GM19240 (cell line): ENCODE measurements at regions not wholly inside any gene's neighbourhood (a gene's known extent, or its start where the extent isn't known, plus 50 kb on each side); places are given as distances from the start of the nearest gene placed in this dataset.
"Not testable (repeated sequence)": the region's sequence is repeated elsewhere in the genome, so short reads cannot be mapped to it uniquely, and the experiment has no call there.

Experiments used
- DNase-seq: peaks from one replicate; pipeline ENCODE4 v3.0.0; 2011; ENCODE audit warnings: low spot score; ENCODE audit not compliant: insufficient read length

GRCh38 chr7:142569851-142570250 is 179.4 kb upstream of the PRSS1 start:
- DNase-seq, result no peak

DNA sequence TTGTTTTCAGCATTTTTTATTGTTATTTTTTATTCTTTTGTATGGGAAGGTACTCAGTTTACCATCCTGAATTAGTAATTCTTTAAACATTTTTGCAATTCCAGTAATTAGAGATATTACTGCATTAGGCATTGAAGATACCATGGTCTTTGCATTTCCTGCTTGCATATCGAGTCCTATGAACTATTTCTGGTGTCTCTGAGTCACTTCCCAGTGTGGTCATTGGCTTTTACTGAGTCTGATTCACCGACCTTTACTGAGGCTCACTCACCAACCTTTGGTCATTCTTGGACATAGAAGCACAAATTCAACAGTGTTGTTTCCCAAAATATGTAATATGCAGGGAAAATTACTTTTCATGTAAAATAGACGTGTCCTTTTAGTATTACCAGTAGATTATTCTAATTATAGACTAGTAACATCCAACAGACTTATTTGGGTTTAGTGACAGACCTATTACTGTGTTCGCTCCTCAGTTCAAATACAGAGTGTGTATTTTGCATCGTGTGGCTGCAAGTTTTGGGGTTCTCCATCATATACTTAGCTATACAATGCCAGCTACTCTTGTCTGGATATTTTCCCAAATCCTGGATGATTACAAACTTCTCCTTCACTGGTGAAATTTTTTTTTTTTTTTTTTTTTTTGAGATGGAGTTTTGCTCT is 180.7 kb upstream of the PRSS1 start:
- DNase-seq, result no peak

GRCh38 chr7:142567201-142568075 is 181.8 kb upstream of the PRSS1 start:
- no peak for DNase-seq

- DNase-seq, result no peak
These were observed 183.0 kb upstream of the PRSS1 start for GRCh38 chr7:142566271-142566670.

- DNase-seq, result not testable (repeated sequence)
These were observed 185.1 kb upstream of the PRSS1 start for GRCh38 chr7:142564125-142564524.

GRCh38 chr7:142563470-142563869 is 185.8 kb upstream of the PRSS1 start:
- no peak for DNase-seq

DNA sequence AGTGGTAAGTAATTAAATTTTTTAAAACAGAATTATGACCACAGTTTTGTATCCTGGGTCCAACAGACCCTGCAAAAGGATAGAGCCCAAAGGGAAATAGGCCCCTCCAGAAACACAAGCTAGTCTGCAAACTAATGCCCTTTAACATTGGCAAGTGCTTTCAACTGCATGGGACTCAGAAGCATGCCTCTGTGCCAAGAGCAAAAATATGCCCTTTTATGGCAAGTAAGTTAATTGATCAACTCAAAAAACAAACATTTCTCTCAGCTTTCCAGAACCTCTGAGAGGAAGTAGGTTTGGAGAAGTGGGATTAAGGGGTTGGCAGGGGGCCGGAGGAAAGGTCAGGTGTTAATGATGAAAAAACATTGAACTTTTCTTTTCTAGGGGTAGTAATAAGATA is 186.6 kb upstream of the PRSS1 start:
- no peak for DNase-seq

DNA sequence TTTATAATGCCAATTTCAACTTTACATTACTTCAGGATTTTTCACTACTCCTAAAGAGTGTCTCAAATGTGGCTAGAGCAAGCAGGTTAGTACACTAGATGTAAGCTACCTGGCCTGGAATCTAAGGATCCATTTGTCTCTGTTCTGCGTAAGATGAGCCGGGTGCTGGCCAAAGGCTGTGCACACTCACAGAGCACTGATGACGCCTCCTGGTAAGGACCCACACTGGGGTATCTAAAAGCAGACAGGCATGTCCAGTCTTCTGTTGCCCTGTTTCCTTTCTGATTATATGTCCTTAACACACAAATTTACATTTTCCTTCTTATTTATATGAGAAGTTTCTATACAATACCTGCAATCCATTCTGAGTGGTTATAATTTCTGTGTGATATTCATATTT is 187.9 kb upstream of the PRSS1 start:
- DNase-seq, result not testable (repeated sequence)

DNA sequence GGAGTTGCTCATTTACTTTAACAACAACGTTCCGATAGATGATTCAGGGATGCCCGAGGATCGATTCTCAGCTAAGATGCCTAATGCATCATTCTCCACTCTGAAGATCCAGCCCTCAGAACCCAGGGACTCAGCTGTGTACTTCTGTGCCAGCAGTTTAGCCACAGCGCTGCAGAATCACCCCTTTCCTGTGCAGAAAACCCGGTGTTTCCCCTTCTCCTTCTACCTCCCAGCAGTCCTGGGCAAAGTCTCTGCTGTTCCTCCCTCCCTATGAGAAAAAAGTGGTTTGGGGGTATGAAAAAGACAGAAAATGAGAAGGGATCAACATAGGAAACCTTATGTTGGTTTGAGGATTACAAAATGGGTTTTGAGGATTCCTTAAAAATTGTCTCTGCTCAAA is 188.5 kb upstream of the PRSS1 start:
- not testable (repeated sequence) for DNase-seq

DNA sequence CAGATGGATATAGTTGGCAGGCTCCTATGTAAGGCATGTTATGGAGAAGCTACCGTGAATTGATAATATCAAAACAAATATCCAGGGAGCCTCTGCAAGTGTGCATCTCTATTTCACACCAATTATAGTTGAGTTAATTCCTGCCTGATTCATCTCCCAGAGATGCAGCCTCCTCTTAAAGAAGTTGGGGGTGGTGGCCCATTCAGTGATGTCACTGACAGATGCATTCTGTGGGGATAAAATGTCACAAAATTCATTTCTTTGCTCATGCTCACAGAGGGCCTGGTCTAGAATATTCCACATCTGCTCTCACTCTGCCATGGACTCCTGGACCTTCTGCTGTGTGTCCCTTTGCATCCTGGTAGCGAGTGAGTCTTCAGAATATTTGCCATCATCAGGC is 189.1 kb upstream of the PRSS1 start:
- DNase-seq, result no peak

DNA sequence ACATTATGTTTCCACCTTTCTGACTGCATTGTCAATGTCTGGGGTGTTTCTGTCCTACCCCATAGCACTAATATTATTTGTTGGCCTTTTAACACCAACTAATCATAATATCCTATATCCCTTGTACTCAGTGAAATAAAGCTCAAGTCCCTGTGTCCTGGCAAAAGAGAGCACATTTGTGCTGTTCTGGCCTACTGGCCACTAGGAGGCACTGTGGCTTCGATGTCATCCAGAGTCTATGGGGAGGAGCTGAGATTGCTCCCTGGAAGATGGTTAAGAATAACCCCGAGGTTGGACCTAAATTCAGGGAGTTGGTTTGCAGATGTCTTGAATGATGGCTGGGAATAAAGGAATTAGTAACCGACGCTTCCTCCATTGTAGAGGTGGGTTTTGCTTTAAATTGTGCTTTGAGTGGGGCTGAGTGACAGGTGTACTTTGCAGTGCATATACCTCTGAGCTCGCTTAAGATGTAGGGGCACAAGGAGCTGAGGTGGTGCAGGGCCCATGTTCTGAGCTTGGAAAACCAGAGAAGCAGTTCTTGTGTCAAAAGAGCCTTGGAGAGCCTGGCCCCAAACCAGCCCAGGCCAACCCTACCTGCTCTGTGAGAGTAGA is 191.2 kb upstream of the PRSS1 start:
- DNase-seq, result peak; percentile 42

DNA sequence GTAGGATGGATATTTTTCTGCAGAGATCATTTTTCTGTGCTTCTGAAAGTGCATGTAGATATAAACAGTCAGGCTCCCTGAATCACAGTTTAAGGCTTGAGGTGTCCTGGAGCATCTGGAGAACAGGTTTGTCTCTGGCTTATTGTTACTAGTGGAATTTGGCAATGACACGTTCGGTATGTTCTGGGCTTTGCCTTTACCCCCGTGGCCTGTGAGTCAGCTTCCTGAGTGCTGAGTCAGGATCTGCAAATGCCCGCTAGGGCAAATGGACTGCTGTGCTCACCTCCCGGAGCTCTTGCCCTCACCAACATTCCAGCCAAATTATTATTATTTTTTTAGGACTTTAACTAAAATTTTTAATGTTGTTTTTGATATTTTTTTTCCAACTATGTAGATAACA is 192.5 kb upstream of the PRSS1 start:
- no peak for DNase-seq

DNA sequence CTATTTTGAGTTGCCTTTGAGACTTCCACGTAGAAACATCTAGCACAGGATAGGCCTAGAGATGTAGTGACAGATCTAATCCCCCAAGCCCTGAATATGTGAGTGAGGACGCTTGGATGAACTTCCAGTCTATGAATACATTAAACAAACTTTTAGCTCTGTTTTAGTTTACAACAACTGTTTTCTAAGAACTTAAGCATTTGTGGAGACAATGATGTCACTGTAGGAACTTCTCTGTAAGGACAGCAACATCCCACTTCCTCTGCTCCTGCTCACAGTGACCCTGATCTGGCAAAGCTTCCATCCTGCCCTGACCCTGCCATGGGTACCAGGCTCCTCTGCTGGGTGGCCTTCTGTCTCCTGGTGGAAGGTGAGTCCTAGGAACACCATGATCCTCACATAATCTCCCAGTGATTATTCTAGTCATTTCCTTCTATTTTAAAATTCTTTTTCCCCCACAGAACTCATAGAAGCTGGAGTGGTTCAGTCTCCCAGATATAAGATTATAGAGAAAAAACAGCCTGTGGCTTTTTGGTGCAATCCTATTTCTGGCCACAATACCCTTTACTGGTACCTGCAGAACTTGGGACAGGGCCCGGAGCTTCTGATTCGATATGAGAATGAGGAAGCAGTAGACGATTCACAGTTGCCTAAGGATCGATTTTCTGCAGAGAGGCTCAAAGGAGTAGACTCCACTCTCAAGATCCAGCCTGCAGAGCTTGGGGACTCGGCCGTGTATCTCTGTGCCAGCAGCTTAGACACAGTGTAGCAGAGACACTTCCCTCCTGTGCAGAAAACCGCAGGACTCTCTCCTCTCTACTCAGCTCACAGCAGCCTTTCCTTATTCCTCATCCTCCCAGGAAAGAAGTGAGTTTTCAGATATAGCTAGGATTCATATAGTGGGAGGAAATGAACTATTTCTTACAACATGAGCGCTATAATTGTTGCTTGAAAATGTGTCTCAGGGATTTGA is 194.4 kb upstream of the PRSS1 start:
- no peak for DNase-seq

DNA sequence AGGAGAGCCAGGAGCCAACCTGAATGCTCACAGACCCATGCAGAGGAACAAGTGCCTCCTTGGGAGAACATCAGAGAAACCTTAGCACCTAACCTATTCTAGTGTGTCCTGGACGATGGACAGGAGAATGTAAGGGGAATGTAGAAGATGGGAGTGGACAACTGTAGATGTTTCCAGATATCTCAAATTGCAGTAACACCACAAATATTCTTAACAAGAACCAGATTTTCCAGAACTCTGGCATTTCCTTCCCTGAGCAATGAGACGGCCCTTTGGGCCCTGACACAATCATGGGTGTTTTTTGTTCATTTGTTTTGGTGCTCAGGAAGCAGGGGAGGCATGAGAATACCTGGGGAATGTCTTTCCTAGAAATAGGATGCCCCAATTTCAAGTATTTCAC is 196.1 kb upstream of the PRSS1 start:
- DNase-seq, result no peak

GRCh38 chr7:142548978-142549377 is 200.3 kb upstream of the PRSS1 start:
- no peak for DNase-seq

DNA sequence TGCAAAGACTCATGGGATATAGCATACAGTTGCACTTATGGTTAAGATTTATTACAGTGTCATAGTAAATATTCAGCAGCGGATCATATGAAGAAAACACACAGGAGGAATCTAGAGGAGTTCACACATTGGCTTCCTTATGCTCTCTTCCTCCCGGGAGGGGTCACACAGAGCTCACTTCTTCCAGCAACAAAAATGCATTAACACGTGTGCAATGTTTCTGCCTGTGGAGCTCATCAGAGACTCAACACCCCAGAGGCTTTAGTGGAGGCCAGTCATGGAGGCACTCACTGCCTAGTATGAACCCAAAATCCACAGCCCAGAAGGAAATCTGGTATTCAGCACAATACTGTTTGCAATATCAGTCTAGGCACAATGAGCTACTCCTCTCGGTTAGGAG is 202.8 kb upstream of the PRSS1 start:
- DNase-seq, result no peak

DNA sequence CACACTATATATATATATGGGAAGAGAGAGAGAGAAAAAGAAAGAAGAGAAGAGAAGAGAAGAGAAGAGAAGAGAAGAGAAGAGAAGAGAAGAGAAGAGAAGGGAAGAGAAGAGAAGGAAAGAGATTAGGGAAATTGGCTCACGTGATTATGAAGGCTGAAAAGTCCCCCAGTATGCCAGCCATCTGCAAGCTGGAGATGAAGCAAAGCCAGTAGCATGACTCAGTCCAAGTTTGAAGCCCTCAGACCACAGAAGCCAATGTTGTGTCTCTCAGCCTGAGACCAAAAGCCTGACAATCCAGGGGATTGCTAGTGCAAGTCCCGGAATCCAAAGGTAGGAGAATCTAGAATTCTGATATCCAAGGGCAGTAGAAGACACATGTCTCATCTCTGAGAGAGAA is 206.3 kb upstream of the PRSS1 start:
- DNase-seq, result no peak

- DNase-seq, result no peak
These were observed 207.2 kb upstream of the PRSS1 start for GRCh38 chr7:142542105-142542504.

DNA sequence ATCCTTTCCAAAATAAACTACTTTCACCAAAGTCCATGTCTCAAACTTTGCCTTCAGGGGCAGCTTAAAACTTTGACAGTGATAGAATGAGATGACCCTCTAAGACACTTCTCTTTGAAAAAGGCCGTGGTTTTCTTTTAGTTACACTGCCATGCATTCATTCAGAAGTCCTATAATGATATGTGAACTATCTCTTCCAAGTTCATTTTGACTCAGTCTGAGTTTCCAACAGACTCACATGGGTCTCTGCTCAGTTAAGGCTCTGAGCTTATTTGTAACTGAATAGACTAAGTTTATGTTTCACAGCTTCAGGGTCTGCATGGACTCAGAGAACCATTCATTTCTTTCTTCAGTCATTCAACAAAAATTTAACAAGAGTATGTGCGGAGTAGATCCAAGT is 208.9 kb upstream of the PRSS1 start:
- no peak for DNase-seq

DNA sequence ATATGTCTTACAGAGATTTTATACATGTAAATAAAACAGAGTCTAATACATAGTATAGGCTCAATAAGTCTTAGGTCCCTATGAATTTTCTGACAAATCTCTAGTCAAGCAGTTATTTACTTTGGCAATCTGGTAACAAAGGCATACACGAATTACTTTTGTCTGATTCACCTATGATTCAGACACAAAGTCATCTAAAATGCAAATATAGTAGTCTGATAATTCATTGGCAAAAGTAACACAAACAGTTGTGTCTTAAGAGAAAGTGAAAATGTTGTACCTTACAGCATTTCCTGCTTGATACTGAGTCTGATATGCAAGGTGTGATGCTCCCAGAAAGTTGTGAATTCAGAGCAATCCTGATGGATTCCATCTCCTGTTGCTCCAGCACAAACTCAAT is 209.4 kb upstream of the PRSS1 start:
- DNase-seq, result no peak

DNA sequence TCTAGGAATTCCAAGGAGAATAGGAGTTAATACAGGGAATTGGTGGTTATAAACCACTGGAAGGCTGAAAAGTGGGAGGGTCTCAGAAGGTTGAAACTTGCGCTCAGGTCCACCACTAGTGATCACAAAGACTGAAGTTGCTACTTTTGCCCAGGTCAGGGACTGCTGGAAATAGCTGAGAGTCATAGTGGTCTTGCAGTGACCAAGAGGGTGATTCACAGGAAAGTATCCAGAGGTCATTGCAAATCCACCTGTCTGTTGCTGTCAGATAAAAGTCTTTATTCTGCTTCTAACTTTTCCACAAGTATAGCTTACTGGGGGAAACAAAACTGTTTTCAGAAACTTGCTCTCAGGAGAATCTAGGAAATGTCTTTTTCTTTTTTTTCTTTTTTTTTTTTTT is 211.5 kb upstream of the PRSS1 start:
- DNase-seq, result no peak
